Prostate gland (tissue), 2 donors: ENCODE measurements at regions not wholly inside any gene's neighbourhood (a gene's known extent, or its start where the extent isn't known, plus 50 kb on each side); places are given as distances from the start of the nearest gene placed in this dataset.

ENCODE experiments used
- CTCF ChIP-seq, 4 experiments: fragments of 200-600 bp in 2 of 4; fragments of 450-650 bp in 2 of 4; sonication (generic) in 2 of 4; IDR thresholded peaks; 1 replicate in 3 of 4; 2 replicates in 1 of 4; pipeline ENCODE4 v1.5.1; 2016 to 2019; ENCODE audit warnings: antibody characterized with exemption in 4 of 4, mild to moderate bottlenecking in 2 of 4, moderate library complexity in 2 of 4
- POLR2A ChIP-seq: fragments of 450-650 bp; IDR thresholded peaks from one replicate; pipeline ENCODE4 v1.6.1; 2016; ENCODE audit warnings: antibody characterized with exemption, mild to moderate bottlenecking
- POLR2AphosphoS5 ChIP-seq: sonication (generic); formaldehyde crosslinking; IDR thresholded peaks from one replicate; pipeline ENCODE4 v1.6.1; 2017; ENCODE audit warnings: antibody characterized with exemption

- TF ChIP-seq CTCF (IDR thresholded peaks at IDR 0.05), result no peak
- no peak for TF ChIP-seq POLR2A
- TF ChIP-seq POLR2AphosphoS5, result no peak
Observed at GRCh38 chr18:41060967-41061366, 894.1 kb upstream of the PIK3C3 start.
